OCI-LY7 (cell line): ENCODE measurements at regions not wholly inside any gene's neighbourhood (a gene's known extent, or its start where the extent isn't known, plus 50 kb on each side); places are given as distances from the start of the nearest gene placed in this dataset.

Experiments
- CTCF ChIP-seq: fragments of 200-600 bp; sonication (generic); conservative IDR thresholded peaks from 2 replicates; pipeline ENCODE4 v1.5.1; 2014; ENCODE audit warnings: mild to moderate bottlenecking, antibody characterized with exemption, low read length, moderate library complexity, mixed read lengths
- EZH2phosphoT487 ChIP-seq: fragments of 200-600 bp; sonication (generic); IDR thresholded peaks from 2 replicates; pipeline ENCODE4 v1.6.1; 2018; ENCODE audit warnings: low read depth, borderline replicate concordance, mild to moderate bottlenecking, mixed run types, antibody characterized with exemption, low read length, moderate library complexity, mixed read lengths

DNA sequence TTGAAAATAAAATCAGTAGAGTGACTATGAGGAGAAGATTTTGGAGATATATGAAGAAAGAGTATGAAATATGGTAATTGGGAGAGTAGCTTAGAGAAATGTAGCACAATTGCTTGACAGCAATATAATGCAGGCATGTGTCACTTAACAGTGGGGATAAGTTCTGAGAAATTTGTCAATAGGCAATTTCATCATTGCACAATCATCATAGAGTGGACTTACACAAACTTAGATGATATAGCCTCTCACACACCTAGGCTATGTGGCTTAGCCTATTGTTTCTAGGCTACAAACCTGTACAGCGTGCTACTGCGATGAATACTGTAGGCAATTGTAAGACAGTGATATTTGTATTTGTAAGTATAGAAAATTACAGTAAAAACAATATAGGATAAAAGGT, 573.6 kb downstream of the JRKL start:
- TF ChIP-seq CTCF (no peak), EZH2phosphoT487 (no peak)
